Heart left ventricle (tissue), 13 donors: ENCODE measurements at regions not wholly inside any gene's neighbourhood (a gene's known extent, or its start where the extent isn't known, plus 50 kb on each side); places are given as distances from the start of the nearest gene placed in this dataset.
"Not testable (repeated sequence)": the region's sequence is repeated elsewhere in the genome, so short reads cannot be mapped to it uniquely, and the experiment has no call there.

Source experiments
- CTCF ChIP-seq, 12 donors: fragments of 200-600 bp; sonication (generic) in 4 of 12; IDR thresholded peaks; one replicate each; pipeline versions ENCODE4 v1.5.0 to v1.8.0; 2018 to 2022; ENCODE audit warnings: antibody characterized with exemption in 12 of 12, mild to moderate bottlenecking in 5 of 12
- POLR2A ChIP-seq, 2 donors: fragments of 450-650 bp; IDR thresholded peaks; one replicate each; pipeline ENCODE4 v1.6.1; 2017; ENCODE audit warnings: antibody characterized with exemption in 2 of 2, mild to moderate bottlenecking in 2 of 2, moderate library complexity in 2 of 2
- donor health status: ischemic (EF 13 %, LVEDD 7.1; RV severe dilation, severe dysfunction).
- donor health status: DM: no; HTN: yes; CAD: no.
- donor health status: DM: no; HTN: no; CAD: no.
- donor health status: ischemic (EF 25% LVEDD 6.9; RV normal size, moderate dysfunction).
- donor health status: ischemic (EF 25% LVEDD 5.7; RV mildly dilated, moderate dysfunction).
- donor health status: ischemic (EF 35%, LVEDD 5.7; RV mildly dilated, moderate dysfunction).
- donor health status: nonischemic (EF 11% LVEDD 7.7; RV severe dilation, severe dysfunction).
- donor health status: DM: yes; HTN: yes; CAD: no.
- donor health status: PGD.
- donor health status: ischemic (EF 29% LVEDD 5.4; RV normal size, mild dysfunction).
- donor health status: nonischemic (EF 23%, LVEDD 6.1; RV moderate dilation, normal function).

- TF ChIP-seq CTCF, POLR2A (IDR thresholded peaks at IDR 0.05): not testable (repeated sequence)
These were observed 313.4 kb downstream of the ANKRD30B start for GRCh38 chr18:15061289-15061896.
